RWPE2 (cell line): ENCODE measurements at regions not wholly inside any gene's neighbourhood (a gene's known extent, or its start where the extent isn't known, plus 50 kb on each side); places are given as distances from the start of the nearest gene placed in this dataset.

ENCODE experiments used
- ATAC-seq: fragments of 200-7000 bp; cut with Tn5 transposase; 3 replicates; pipeline ENCODE4 v1.9.1; 2021; ENCODE audit warnings: low read depth
- DNase-seq: peaks from one replicate; pipeline ENCODE4 v3.0.0-alpha.2; 2020; ENCODE audit warnings: low spot score
- H3K27ac ChIP-seq: fragments of 450-650 bp; 2 replicates; pipeline ENCODE4 v1.5.1; 2017; ENCODE audit warnings: mild to moderate bottlenecking; ENCODE audit not compliant: poor library complexity, severe bottlenecking
- H3K27me3 ChIP-seq: fragments of 250-450 bp; sonication (Bioruptor Pico); 2 replicates; pipeline ENCODE4 v1.5.1; 2021; ENCODE audit warnings: mild to moderate bottlenecking, moderate library complexity; ENCODE audit not compliant: insufficient read depth, poor library complexity, severe bottlenecking
- H3K36me3 ChIP-seq: fragments of 250-450 bp; sonication (Bioruptor Pico); 2 replicates; pipeline ENCODE4 v1.5.1; 2020; ENCODE audit warnings: low read depth, mild to moderate bottlenecking, moderate library complexity
- H3K4me1 ChIP-seq: fragments of 250-450 bp; sonication (Bioruptor Pico); 2 replicates; pipeline ENCODE4 v1.5.1; 2021; ENCODE audit warnings: mild to moderate bottlenecking, moderate library complexity; ENCODE audit not compliant: insufficient read depth, poor library complexity, severe bottlenecking
- H3K4me3 ChIP-seq: fragments of 250-450 bp; sonication (Bioruptor Pico); 2 replicates; pipeline ENCODE4 v1.5.1; 2021; ENCODE audit warnings: mild to moderate bottlenecking, moderate library complexity; ENCODE audit not compliant: severe bottlenecking
- H3K9me3 ChIP-seq: fragments of 250-450 bp; sonication (Bioruptor Pico); 2 replicates; pipeline ENCODE4 v1.5.1; 2021; ENCODE audit warnings: mild to moderate bottlenecking, moderate library complexity; ENCODE audit not compliant: severe bottlenecking
- CTCF ChIP-seq: fragments of 450-650 bp; IDR thresholded peaks from one replicate; pipeline ENCODE4 v1.5.1; 2017; ENCODE audit warnings: mild to moderate bottlenecking, moderate library complexity; ENCODE audit not compliant: poor library complexity, severe bottlenecking

DNA sequence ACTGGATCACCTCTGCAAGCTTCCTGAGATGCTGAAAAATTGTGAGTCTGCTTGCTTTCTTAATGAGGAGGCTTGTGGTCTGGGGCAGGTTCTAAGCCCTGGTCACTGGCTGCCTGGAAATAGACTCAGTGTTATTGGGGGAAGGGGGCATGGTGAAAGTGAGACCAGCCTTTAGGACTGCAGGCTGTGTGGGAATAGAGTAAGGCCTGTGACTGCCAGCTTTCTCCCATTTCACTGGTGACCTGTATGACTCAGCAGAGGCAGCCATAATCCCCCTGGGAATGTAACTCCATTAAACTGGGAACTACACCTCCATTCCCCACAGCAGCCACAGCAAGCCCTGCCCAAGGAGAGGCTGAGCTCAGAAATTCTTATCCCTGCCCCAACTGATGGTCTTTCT is 55.9 kb upstream of the IL15 start:
- TF ChIP-seq CTCF, result no peak
- Histone ChIP-seq H3K27ac (no peak overlapping the region), H3K27me3 (no peaks in the 10 kb centered on the region), H3K4me3 (no peak overlapping the region), H3K36me3 (no peaks in the 10 kb centered on the region), H3K4me1 (no peaks in the 10 kb centered on the region), H3K9me3 (no peaks in the 10 kb centered on the region)
- no peak for DNase-seq
- ATAC-seq, result no peak
